ENCODE measurements at regions not wholly inside any gene's neighbourhood (a gene's known extent, or its start where the extent isn't known, plus 50 kb on each side); places are given as distances from the start of the nearest gene placed in this dataset.

DNA sequence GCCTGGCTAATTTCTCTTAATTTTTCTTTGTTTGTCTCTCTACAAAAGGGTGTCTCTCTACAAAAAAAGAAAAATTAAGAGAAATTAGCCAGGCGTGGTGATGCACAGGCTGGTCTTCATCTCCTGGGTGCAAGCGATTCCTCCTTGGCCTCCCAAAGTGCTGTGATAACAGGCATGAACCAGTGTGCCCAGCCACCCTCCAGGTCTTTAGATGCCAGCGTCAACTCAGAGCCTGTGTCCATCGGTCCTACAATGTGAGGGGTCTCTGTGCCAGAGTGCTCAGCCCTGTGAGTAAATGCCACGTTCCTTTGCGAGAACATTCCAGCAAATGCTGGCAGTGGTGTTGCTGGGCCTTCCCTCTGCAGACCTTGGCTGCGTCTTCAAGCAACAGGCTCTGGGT lies 62.7 kb downstream of the IGF2 start:
- CTCF ChIA-PET, result no interaction called here
- Histone ChIP-seq H3K4me1 (ENCODE audit: control insufficient read depth in 1 of 2, insufficient read depth in 2 of 2, low read length in 2 of 2) (peaks cover 0 to 17% of the 10 kb centered on the region in 2 experiments; a peak in 3 of 4 replicates), H3K36me3 (ENCODE audit: control insufficient read depth in 1 of 2, insufficient read depth in 2 of 2, low read length in 2 of 2) (no peaks in the 10 kb centered on the region), H2AFZ (ENCODE audit: low read depth, low read length, poor library complexity, severe bottlenecking) (no peak overlapping the region), H3K79me2 (ENCODE audit: insufficient read depth, low read length) (no peaks in the 10 kb centered on the region), H3K9ac (ENCODE audit: low read length) (no peak overlapping the region), H3K27ac (ENCODE audit: low read depth, low read length) (no peak overlapping the region), H3K9me3 (ENCODE audit: control insufficient read depth in 1 of 2, insufficient read depth in 1 of 2, low read depth in 1 of 2, low read length in 2 of 2) (no peaks in the 10 kb centered on the region), H3K4me2 (ENCODE audit: low read length) (peak overlapping the region; percentile 60), H3K27me3 (ENCODE audit: insufficient read depth, low read length) (no peaks in the 10 kb centered on the region), H3K4me3 (replicated peaks in 1 of 2; ENCODE audit: low read depth in 1 of 2, low read length in 2 of 2) (no peak overlapping the region), H4K20me1 (ENCODE audit: insufficient read depth) (no peaks in the 10 kb centered on the region), H3K9me2 (ENCODE audit: insufficient read depth) (no peaks in the 10 kb centered on the region)
- intact Hi-C loops (cut with micrococcal nuclease), result no loop called here
- POLR2A ChIA-PET, result no interaction called here
- DNase-seq (ENCODE audit: low read depth, low spot score), result no peak
- RAD21 ChIA-PET (ENCODE audit: low non-redundant PET in 1 of 2, low total read pairs in 2 of 2, uncharacterized antibody in 2 of 2, unreplicated experiment in 2 of 2), result no interaction called here
- no peak for TF ChIP-seq POLR2A (IDR thresholded peaks at IDR 0.05; ENCODE audit: borderline replicate concordance, extremely low read depth, insufficient read depth, insufficient read length)
- TF ChIP-seq TCF7L2 (IDR thresholded peaks at IDR 0.05; ENCODE audit: borderline replicate concordance, extremely low read depth, insufficient read depth, insufficient read length), result no peak
- TF ChIP-seq, protein P1, sequence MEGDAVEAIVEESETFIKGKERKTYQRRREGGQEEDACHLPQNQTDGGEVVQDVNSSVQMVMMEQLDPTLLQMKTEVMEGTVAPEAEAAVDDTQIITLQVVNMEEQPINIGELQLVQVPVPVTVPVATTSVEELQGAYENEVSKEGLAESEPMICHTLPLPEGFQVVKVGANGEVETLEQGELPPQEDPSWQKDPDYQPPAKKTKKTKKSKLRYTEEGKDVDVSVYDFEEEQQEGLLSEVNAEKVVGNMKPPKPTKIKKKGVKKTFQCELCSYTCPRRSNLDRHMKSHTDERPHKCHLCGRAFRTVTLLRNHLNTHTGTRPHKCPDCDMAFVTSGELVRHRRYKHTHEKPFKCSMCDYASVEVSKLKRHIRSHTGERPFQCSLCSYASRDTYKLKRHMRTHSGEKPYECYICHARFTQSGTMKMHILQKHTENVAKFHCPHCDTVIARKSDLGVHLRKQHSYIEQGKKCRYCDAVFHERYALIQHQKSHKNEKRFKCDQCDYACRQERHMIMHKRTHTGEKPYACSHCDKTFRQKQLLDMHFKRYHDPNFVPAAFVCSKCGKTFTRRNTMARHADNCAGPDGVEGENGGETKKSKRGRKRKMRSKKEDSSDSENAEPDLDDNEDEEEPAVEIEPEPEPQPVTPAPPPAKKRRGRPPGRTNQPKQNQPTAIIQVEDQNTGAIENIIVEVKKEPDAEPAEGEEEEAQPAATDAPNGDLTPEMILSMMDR (IDR thresholded peaks at IDR 0.05 in 2 of 3, conservative IDR thresholded peaks at IDR 0.05 in 1 of 3; ENCODE audit: borderline replicate concordance in 1 of 3, insufficient read depth in 1 of 3, low read depth in 2 of 3, low read length in 2 of 3), result no peak
- no peak for TF ChIP-seq SRF (IDR thresholded peaks at IDR 0.05; ENCODE audit: low read depth)
- TF ChIP-seq ZFX (IDR thresholded peaks at IDR 0.05), result no peak
- no peak for TF ChIP-seq YY1 (IDR thresholded peaks at IDR 0.05; ENCODE audit: extremely low read depth, insufficient replicate concordance, low read depth, low read length)
- no peak for TF ChIP-seq ELF1 (IDR thresholded peaks at IDR 0.05; ENCODE audit: borderline replicate concordance, low read depth)
- TF ChIP-seq, protein P2, sequence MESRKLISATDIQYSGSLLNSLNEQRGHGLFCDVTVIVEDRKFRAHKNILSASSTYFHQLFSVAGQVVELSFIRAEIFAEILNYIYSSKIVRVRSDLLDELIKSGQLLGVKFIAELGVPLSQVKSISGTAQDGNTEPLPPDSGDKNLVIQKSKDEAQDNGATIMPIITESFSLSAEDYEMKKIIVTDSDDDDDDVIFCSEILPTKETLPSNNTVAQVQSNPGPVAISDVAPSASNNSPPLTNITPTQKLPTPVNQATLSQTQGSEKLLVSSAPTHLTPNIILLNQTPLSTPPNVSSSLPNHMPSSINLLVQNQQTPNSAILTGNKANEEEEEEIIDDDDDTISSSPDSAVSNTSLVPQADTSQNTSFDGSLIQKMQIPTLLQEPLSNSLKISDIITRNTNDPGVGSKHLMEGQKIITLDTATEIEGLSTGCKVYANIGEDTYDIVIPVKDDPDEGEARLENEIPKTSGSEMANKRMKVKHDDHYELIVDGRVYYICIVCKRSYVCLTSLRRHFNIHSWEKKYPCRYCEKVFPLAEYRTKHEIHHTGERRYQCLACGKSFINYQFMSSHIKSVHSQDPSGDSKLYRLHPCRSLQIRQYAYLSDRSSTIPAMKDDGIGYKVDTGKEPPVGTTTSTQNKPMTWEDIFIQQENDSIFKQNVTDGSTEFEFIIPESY (IDR thresholded peaks at IDR 0.05; ENCODE audit: extremely low read depth, insufficient replicate concordance, low read length), result no peak
- TF ChIP-seq, protein P3, sequence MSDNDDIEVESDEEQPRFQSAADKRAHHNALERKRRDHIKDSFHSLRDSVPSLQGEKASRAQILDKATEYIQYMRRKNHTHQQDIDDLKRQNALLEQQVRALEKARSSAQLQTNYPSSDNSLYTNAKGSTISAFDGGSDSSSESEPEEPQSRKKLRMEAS (IDR thresholded peaks at IDR 0.05), result no peak
- TF ChIP-seq, protein P4, sequence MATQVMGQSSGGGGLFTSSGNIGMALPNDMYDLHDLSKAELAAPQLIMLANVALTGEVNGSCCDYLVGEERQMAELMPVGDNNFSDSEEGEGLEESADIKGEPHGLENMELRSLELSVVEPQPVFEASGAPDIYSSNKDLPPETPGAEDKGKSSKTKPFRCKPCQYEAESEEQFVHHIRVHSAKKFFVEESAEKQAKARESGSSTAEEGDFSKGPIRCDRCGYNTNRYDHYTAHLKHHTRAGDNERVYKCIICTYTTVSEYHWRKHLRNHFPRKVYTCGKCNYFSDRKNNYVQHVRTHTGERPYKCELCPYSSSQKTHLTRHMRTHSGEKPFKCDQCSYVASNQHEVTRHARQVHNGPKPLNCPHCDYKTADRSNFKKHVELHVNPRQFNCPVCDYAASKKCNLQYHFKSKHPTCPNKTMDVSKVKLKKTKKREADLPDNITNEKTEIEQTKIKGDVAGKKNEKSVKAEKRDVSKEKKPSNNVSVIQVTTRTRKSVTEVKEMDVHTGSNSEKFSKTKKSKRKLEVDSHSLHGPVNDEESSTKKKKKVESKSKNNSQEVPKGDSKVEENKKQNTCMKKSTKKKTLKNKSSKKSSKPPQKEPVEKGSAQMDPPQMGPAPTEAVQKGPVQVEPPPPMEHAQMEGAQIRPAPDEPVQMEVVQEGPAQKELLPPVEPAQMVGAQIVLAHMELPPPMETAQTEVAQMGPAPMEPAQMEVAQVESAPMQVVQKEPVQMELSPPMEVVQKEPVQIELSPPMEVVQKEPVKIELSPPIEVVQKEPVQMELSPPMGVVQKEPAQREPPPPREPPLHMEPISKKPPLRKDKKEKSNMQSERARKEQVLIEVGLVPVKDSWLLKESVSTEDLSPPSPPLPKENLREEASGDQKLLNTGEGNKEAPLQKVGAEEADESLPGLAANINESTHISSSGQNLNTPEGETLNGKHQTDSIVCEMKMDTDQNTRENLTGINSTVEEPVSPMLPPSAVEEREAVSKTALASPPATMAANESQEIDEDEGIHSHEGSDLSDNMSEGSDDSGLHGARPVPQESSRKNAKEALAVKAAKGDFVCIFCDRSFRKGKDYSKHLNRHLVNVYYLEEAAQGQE (IDR thresholded peaks at IDR 0.05; ENCODE audit: low read depth), result no peak
- no peak for TF ChIP-seq POLR2AphosphoS5 (IDR thresholded peaks at IDR 0.05; ENCODE audit: low read depth, low read length)
- TF ChIP-seq FOSL1 (IDR thresholded peaks at IDR 0.05; ENCODE audit: low read depth), result no peak
- TF ChIP-seq EZH2 (IDR thresholded peaks at IDR 0.05), result no peak
- no peak for TF ChIP-seq SP1 (IDR thresholded peaks at IDR 0.05; ENCODE audit: low read depth)
- TF ChIP-seq, protein P5, sequence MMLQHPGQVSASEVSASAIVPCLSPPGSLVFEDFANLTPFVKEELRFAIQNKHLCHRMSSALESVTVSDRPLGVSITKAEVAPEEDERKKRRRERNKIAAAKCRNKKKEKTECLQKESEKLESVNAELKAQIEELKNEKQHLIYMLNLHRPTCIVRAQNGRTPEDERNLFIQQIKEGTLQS (IDR thresholded peaks at IDR 0.05), result no peak
- TF ChIP-seq EGR1 (IDR thresholded peaks at IDR 0.05; ENCODE audit: low read depth), result no peak
- no peak for TF ChIP-seq SIN3A (IDR thresholded peaks at IDR 0.05; ENCODE audit: low read depth)
- TF ChIP-seq EZH2phosphoT487 (IDR thresholded peaks at IDR 0.05; ENCODE audit: borderline replicate concordance), result no peak
- no peak for TF ChIP-seq RAD21 (IDR thresholded peaks at IDR 0.05; ENCODE audit: low read depth)
- BruUV-seq (replicated peaks), result no TSS peak
- ATAC-seq, result no peak
